ENCODE measurements at regions not wholly inside any gene's neighbourhood (a gene's known extent, or its start where the extent isn't known, plus 50 kb on each side); places are given as distances from the start of the nearest gene placed in this dataset.

DNA sequence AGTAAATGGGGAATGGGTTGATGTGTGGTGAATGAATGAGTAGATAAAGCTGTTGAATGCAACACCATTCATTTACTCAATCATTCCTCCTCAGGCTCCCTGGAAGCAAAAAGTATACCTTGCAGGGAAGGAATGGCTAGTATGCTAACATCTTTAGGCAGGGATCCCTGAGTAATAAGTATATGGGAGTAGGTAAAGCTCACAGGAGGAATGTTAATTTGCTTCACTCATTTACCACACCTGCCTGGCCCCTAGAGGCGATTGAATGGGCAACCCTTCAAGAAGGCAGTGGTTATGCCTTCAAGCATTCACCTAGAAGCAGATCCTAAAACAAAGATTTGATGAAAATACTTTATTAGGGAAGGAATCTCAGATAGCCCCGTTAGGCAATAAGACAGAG is 208.7 kb upstream of the GADL1 start:
- in situ Hi-C loops (cut with HindIII; ENCODE audit: low sequenced_read_pairs) = no loop called here
- TF ChIP-seq, protein P1, sequence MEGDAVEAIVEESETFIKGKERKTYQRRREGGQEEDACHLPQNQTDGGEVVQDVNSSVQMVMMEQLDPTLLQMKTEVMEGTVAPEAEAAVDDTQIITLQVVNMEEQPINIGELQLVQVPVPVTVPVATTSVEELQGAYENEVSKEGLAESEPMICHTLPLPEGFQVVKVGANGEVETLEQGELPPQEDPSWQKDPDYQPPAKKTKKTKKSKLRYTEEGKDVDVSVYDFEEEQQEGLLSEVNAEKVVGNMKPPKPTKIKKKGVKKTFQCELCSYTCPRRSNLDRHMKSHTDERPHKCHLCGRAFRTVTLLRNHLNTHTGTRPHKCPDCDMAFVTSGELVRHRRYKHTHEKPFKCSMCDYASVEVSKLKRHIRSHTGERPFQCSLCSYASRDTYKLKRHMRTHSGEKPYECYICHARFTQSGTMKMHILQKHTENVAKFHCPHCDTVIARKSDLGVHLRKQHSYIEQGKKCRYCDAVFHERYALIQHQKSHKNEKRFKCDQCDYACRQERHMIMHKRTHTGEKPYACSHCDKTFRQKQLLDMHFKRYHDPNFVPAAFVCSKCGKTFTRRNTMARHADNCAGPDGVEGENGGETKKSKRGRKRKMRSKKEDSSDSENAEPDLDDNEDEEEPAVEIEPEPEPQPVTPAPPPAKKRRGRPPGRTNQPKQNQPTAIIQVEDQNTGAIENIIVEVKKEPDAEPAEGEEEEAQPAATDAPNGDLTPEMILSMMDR (IDR thresholded peaks at IDR 0.05; ENCODE audit: low read depth, low read length, missing control alignments) = no peak
- DNase-seq (ENCODE audit: low read depth) = no peak
- no peak overlapping the region for H3K4me3 ChIP-seq (ENCODE audit: low read depth, low read length)

DNA sequence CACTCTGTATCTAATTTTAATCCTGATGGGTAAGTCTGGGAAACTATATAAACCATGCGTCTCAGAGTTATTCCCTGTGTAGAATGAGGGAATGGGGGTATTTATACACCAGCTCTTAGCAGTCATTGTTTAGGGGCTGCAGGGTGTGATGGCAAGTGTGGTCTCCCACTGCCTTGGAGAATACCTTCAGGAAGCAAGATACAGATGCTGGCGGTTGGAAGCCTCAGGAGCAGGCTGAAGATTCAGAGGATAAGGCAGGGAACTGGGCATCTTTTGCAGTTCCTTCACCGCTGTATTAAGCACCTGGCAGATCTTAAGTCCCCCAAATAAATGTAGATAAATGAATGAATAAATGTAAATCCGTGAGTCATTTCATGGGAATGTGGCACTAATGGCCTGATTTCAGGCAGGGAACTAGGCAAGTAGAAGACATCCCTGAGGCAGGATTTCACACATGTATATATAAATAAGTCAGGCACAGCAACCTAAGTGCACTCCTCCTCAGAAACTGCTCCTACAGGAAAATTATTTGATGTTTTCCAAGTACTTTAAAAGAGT is 209.2 kb upstream of the GADL1 start:
- TF ChIP-seq, protein P1 (IDR thresholded peaks at IDR 0.05; ENCODE audit: low read depth, low read length, missing control alignments) = no peak
- no peak for DNase-seq (ENCODE audit: low read depth)
- no peak overlapping the region for H3K4me3 ChIP-seq (ENCODE audit: low read depth, low read length)
- in situ Hi-C loops (cut with HindIII; ENCODE audit: low sequenced_read_pairs) = no loop called here

DNA sequence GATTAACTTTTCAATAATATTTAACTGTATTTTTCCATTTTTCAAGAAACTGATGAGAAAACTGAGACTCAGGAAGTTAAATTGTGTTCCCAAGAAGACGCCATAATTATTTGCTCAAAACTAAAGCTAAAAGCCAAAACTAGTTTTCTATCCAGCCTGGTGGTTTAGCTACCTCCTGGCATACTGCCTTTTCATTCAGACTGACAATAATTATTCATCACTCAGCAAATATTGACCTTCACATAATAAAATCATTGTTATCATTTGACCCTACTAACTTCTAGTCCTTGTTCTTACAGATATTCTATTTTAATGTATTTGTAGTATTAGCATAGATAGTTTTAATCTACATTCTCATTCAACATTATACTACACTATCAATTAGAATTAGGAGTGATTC is 210.6 kb upstream of the GADL1 start:
- TF ChIP-seq, protein P1 (IDR thresholded peaks at IDR 0.05; ENCODE audit: low read depth, low read length, missing control alignments) = no peak
- no peak overlapping the region for H3K4me3 ChIP-seq (ENCODE audit: low read depth, low read length)
- in situ Hi-C loops (cut with HindIII; ENCODE audit: low sequenced_read_pairs) = no loop called here
- no peak for DNase-seq (ENCODE audit: low read depth)

DNA sequence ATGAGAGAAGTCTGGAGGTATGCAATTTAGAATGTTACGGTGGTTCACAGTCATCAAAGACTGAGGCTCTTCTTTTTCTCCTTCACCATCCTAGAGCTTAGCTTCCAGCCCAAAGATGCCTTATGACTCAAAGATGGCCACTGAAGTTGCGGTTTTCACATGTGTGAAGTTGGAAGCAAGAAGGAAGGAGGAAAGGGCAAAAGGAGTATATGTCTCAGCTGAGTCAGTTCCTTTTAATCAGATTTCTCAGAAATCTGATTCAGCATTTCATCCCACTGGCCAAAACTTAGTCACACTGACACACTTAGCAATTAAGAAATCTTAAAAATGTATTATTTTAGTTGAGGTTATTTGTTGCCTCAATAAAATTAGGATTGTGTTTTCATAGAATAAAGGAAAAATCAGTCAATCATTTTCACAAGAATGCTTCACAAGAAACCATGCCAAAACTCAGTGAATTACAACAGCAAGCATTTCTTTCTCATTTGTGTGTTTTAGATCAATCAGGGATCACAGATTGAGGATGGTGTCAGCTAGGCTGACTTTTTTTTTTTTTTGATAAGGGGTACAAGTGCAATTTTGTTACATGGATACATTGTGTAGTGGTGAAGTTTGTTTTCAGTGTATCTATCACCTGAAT is 211.1 kb upstream of the GADL1 start:
- H3K4me3 ChIP-seq (ENCODE audit: low read depth, low read length) = no peak overlapping the region
- peak; percentile 92 for DNase-seq (ENCODE audit: low read depth)
- in situ Hi-C loops (cut with HindIII; ENCODE audit: low sequenced_read_pairs) = no loop called here
- TF ChIP-seq, protein P1 (IDR thresholded peaks at IDR 0.05; ENCODE audit: low read depth, low read length, missing control alignments) = no peak

DNA sequence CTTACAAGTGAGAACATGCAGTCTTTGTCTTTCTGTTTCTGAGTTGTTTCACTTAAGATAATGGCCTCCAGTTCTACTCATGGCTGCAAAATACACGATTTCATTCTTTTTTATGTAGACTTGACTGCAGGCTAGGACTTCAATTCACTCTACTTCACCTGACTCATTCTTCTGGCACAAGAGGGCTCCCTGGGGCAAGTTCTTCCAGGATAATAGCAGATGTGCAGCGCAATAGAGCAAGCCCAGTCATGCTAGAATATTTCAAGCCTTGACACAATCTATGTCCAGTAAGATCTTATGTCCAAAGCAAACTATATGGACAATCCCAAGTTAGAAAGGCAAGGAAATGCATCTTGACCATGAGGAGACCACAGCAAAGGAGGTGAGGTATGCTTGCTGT is 211.7 kb upstream of the GADL1 start:
- in situ Hi-C loops (cut with HindIII; ENCODE audit: low sequenced_read_pairs) = no loop called here
- peak; percentile 63 for DNase-seq (ENCODE audit: low read depth)
- TF ChIP-seq, protein P1 (IDR thresholded peaks at IDR 0.05; ENCODE audit: low read depth, low read length, missing control alignments) = no peak
- no peak overlapping the region for H3K4me3 ChIP-seq (ENCODE audit: low read depth, low read length)

DNA sequence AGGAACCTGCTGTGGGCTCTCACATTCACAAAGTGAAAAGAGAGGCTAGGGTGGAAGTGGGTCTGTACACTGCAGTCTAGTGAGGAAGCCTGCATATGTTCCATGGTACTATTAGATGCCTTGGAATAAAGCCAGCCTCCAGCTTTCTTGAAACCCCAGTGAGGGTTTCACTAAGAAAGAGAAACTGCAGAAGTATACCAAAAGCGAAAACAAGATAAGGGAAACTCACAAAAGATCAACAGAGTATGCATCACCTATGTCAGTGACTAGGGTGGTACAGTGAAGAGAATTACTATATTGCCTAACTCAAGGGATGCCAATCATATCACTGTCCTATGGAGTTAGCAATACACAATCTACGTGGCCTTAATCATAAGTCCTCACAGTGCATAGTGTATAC is 212.5 kb upstream of the GADL1 start:
- no peak for DNase-seq (ENCODE audit: low read depth)
- H3K4me3 ChIP-seq (ENCODE audit: low read depth, low read length) = no peak overlapping the region
- TF ChIP-seq, protein P1 (IDR thresholded peaks at IDR 0.05; ENCODE audit: low read depth, low read length, missing control alignments) = no peak
- in situ Hi-C loops (cut with HindIII; ENCODE audit: low sequenced_read_pairs) = no loop called here

Data from astrocyte of the cerebellum (primary cell).